HEK293T (cell line): ENCODE measurements at regions not wholly inside any gene's neighbourhood (a gene's known extent, or its start where the extent isn't known, plus 50 kb on each side); places are given as distances from the start of the nearest gene placed in this dataset.

Source experiments
- CTCF ChIA-PET: fragments of 350-600 bp; formaldehyde crosslinking; extraction: SDS; loops from one replicate; lab custom pipeline; 2021; ENCODE audit warnings: antibody characterized with exemption, inconsistent platforms; lab: Yijun Ruan, JAX
- POLR2A ChIA-PET: fragments of 350-600 bp; formaldehyde crosslinking; extraction: SDS; loops from one replicate; lab custom pipeline; 2020; ENCODE audit warnings: antibody characterized with exemption, inconsistent platforms; lab: Yijun Ruan, JAX
- DNase-seq: peaks from one replicate; pipeline ENCODE4 v3.0.0; 2012; ENCODE audit warnings: mixed read lengths; ENCODE audit errors: extremely low spot score
- ARNT ChIP-seq: fragments of 450-650 bp; IDR thresholded peaks from 2 replicates; pipeline ENCODE4 v1.6.1; 2017; ENCODE audit warnings: mild to moderate bottlenecking
- BHLHE40 ChIP-seq: fragments of 450-650 bp; IDR thresholded peaks from 2 replicates; pipeline ENCODE4 v1.6.1; 2016; ENCODE audit warnings: mild to moderate bottlenecking, moderate library complexity, borderline replicate concordance
- CTBP1 ChIP-seq: fragments of 450-650 bp; IDR thresholded peaks from 2 replicates; pipeline ENCODE4 v1.6.1; 2016; ENCODE audit warnings: borderline replicate concordance
- ELF4 ChIP-seq: fragments of 450-650 bp; IDR thresholded peaks from 2 replicates; pipeline ENCODE4 v1.6.1; 2017; ENCODE audit warnings: antibody characterized with exemption
- FOXA1 ChIP-seq: fragments of 450-650 bp; IDR thresholded peaks from 2 replicates; pipeline ENCODE4 v1.6.1; 2016; ENCODE audit warnings: mild to moderate bottlenecking
- FOXK2 ChIP-seq: fragments of 450-650 bp; IDR thresholded peaks from 2 replicates; pipeline ENCODE4 v1.6.1; 2016; ENCODE audit warnings: mild to moderate bottlenecking
- FOXM1 ChIP-seq: fragments of 450-650 bp; IDR thresholded peaks from 2 replicates; pipeline ENCODE4 v1.6.1; 2017; ENCODE audit warnings: mild to moderate bottlenecking, borderline replicate concordance
- HDGF ChIP-seq: fragments of 450-650 bp; IDR thresholded peaks from 2 replicates; pipeline ENCODE4 v1.6.1; 2017; ENCODE audit warnings: antibody characterized with exemption, borderline replicate concordance
- L3MBTL2 ChIP-seq: fragments of 450-650 bp; conservative IDR thresholded peaks from 2 replicates; pipeline ENCODE4 v1.6.1; 2016; ENCODE audit warnings: mild to moderate bottlenecking
- LEF1 ChIP-seq: fragments of 450-650 bp; IDR thresholded peaks from 2 replicates; pipeline ENCODE4 v1.6.1; 2017; ENCODE audit warnings: mild to moderate bottlenecking, borderline replicate concordance
- NFRKB ChIP-seq: fragments of 450-650 bp; IDR thresholded peaks from 2 replicates; pipeline ENCODE4 v1.6.1; 2016; ENCODE audit warnings: mild to moderate bottlenecking, moderate library complexity
- SP1 ChIP-seq: fragments of 450-650 bp; IDR thresholded peaks from 2 replicates; pipeline ENCODE4 v1.6.1; 2017
- SUZ12 ChIP-seq: fragments of 450-650 bp; IDR thresholded peaks from 2 replicates; pipeline ENCODE4 v1.6.1; 2016; ENCODE audit warnings: mild to moderate bottlenecking
- TARDBP ChIP-seq: fragments of 450-650 bp; IDR thresholded peaks from 2 replicates; pipeline ENCODE4 v1.6.1; 2016
- ZNF384 ChIP-seq: fragments of 450-650 bp; IDR thresholded peaks from 2 replicates; pipeline ENCODE4 v1.6.1; 2016
- TF ChIP-seq, protein P1 (sequence below): fragments of 450-650 bp; IDR thresholded peaks from 2 replicates; pipeline ENCODE4 v1.6.1; 2016

DNA sequence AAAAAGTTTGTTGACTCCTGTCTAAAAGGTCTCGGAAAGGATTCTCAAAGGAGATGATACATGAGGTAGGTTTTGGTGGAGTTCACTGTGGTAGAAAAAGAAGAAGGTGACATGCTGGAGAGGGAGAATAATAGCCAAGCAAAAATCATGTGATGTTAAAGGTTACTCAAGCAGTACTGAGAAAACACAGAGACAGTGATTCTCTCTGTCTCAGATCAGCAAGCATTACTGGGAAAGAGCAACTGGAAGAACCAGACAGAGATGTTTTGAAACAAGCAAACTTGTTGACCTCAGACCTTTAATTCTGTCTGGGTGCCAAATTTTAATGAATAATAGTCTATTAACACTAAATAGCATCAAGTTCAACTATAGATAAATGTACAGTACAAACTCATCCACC is 183.5 kb upstream of the PLEKHG7 start:
- no peak for DNase-seq
- no peak for TF ChIP-seq FOXA1
- TF ChIP-seq SUZ12: no peak
- no peak for TF ChIP-seq NFRKB
- TF ChIP-seq FOXM1: no peak
- no peak for TF ChIP-seq FOXK2
- TF ChIP-seq ARNT: no peak
- no peak for TF ChIP-seq L3MBTL2
- no peak for TF ChIP-seq ELF4
- no peak for TF ChIP-seq CTBP1
- TF ChIP-seq ZNF384: no peak
- TF ChIP-seq LEF1: no peak
- no peak for TF ChIP-seq SP1
- CTCF ChIA-PET: no interaction called here
- POLR2A ChIA-PET: no interaction called here

GRCh38 chr12:92518071-92518470 is 184.7 kb upstream of the PLEKHG7 start:
- CTCF ChIA-PET: no interaction called here
- no peak for DNase-seq
- TF ChIP-seq CTBP1 (no peak), NFRKB (no peak), ELF4 (no peak), SP1 (no peak), FOXM1 (no peak), LEF1 (no peak), HDGF (no peak), ZNF384 (no peak), BHLHE40 (no peak), FOXA1 (no peak)
- TF ChIP-seq, protein P1, sequence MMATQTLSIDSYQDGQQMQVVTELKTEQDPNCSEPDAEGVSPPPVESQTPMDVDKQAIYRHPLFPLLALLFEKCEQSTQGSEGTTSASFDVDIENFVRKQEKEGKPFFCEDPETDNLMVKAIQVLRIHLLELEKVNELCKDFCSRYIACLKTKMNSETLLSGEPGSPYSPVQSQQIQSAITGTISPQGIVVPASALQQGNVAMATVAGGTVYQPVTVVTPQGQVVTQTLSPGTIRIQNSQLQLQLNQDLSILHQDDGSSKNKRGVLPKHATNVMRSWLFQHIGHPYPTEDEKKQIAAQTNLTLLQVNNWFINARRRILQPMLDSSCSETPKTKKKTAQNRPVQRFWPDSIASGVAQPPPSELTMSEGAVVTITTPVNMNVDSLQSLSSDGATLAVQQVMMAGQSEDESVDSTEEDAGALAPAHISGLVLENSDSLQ: no peak
- POLR2A ChIA-PET: no interaction called here

DNA sequence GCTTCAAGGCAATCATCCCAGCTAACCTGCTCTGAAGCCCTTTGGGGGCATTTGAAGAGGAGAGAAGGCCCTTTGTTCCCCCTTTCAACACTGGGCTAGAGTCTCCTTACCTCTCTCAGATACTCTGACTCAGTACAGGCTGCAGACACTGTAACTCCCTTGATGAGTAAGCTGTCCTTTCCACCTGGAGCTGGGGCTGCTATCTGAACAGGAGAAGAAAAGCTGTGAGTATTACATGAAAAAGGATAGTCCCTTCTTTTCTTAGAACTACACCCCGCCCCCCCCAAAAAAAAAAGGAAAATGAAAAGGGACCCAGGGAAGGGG is 186.6 kb upstream of the PLEKHG7 start:
- ChIA-PET CTCF (interaction anchor here (0.7 kb wide), 1 partner anchor 901 kb away, joined by 3 read pairs; no protein-coding TSS in a partner anchor), POLR2A (no interaction called here)
- no peak for DNase-seq
- TF ChIP-seq FOXA1 (no peak), CTBP1 (no peak), SP1 (no peak), FOXM1 (no peak), TARDBP (no peak), ARNT (no peak), HDGF (no peak), NFRKB (no peak), L3MBTL2 (no peak), FOXK2 (no peak), LEF1 (no peak), ELF4 (no peak), ZNF384 (no peak), SUZ12 (no peak)
- TF ChIP-seq, protein P1: no peak

- POLR2A ChIA-PET: no interaction called here
- CTCF ChIA-PET: no interaction called here
- no peak for TF ChIP-seq FOXK2
- no peak for TF ChIP-seq SUZ12
- no peak for TF ChIP-seq BHLHE40
- TF ChIP-seq L3MBTL2: no peak
- TF ChIP-seq, protein P1: no peak
- no peak for TF ChIP-seq FOXM1
- no peak for TF ChIP-seq SP1
- no peak for TF ChIP-seq TARDBP
- no peak for TF ChIP-seq ZNF384
- TF ChIP-seq LEF1: no peak
- TF ChIP-seq FOXA1: no peak
- no peak for TF ChIP-seq NFRKB
- no peak for TF ChIP-seq ELF4
- TF ChIP-seq HDGF: no peak
- no peak for TF ChIP-seq CTBP1
- no peak for TF ChIP-seq ARNT
- DNase-seq: no peak
Observed at GRCh38 chr12:92513231-92513730, 189.5 kb upstream of the PLEKHG7 start.

DNA sequence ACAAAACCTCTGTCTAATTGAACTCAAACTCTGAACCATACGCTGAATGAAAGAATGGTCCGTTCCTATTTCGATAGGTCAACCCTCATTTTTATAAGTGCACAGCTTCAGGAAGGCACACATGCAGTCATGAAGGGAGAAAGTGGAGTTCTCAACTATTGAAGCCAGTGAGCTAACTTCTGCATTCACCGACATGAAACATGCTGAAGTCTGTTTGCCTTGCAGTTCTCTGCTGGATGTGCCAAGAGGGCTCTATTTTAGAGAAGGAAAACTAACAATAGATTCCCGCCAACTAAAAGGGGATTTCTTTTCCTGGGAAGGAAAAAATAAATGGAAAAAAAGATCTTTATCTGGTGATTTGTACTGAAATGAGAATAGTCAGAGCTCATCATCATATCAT is 191.0 kb upstream of the PLEKHG7 start:
- ChIA-PET POLR2A (no interaction called here), CTCF (interaction anchor here (0.7 kb wide), 1 partner anchor 212 kb away, joined by 3 read pairs; no protein-coding TSS in a partner anchor)
- DNase-seq: no peak

More for the DNA sequence above, 191.0 kb upstream of the PLEKHG7 start:
- TF ChIP-seq BHLHE40 (no peak), L3MBTL2 (no peak), HDGF (no peak), FOXK2 (no peak), FOXM1 (no peak), LEF1 (no peak), SP1 (no peak), FOXA1 (no peak), ARNT (no peak), CTBP1 (no peak), SUZ12 (no peak), ELF4 (no peak), TARDBP (no peak), ZNF384 (no peak), NFRKB (no peak)
- TF ChIP-seq, protein P1: no peak
